ENCODE measurements at regions not wholly inside any gene's neighbourhood (a gene's known extent, or its start where the extent isn't known, plus 50 kb on each side); places are given as distances from the start of the nearest gene placed in this dataset.

DNA sequence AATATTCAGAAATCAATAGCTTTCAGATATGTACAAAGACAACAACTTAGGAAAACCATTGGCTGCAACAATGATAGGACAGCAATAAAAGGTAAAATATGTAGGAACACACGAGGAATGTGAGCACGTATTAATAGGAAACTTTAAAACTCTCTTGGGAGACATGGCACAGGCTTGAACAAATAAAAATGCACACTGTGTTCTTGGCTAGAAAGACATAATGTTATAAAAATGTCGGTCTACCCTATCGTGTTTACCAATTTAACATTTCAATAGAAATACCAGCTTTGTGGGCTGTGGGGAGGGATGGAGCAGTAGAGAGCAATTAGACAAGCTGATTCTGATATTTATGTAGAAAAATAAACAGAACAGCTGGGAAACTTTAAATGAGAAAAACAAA, 69.0 kb upstream of the FAM9B start:
- TF ChIP-seq, protein P1, sequence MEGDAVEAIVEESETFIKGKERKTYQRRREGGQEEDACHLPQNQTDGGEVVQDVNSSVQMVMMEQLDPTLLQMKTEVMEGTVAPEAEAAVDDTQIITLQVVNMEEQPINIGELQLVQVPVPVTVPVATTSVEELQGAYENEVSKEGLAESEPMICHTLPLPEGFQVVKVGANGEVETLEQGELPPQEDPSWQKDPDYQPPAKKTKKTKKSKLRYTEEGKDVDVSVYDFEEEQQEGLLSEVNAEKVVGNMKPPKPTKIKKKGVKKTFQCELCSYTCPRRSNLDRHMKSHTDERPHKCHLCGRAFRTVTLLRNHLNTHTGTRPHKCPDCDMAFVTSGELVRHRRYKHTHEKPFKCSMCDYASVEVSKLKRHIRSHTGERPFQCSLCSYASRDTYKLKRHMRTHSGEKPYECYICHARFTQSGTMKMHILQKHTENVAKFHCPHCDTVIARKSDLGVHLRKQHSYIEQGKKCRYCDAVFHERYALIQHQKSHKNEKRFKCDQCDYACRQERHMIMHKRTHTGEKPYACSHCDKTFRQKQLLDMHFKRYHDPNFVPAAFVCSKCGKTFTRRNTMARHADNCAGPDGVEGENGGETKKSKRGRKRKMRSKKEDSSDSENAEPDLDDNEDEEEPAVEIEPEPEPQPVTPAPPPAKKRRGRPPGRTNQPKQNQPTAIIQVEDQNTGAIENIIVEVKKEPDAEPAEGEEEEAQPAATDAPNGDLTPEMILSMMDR (IDR thresholded peaks at IDR 0.05) = no peak
- TF ChIP-seq POLR2A (IDR thresholded peaks at IDR 0.05) = no peak
